C4-2B (cell line): ENCODE measurements at regions not wholly inside any gene's neighbourhood (a gene's known extent, or its start where the extent isn't known, plus 50 kb on each side); places are given as distances from the start of the nearest gene placed in this dataset.

Experiments used
- ZFX ChIP-seq: fragments of 450-650 bp; IDR thresholded peaks from 2 replicates; pipeline ENCODE4 v1.6.1; 2017
- TF ChIP-seq, protein P1 (sequence below): fragments of 450-650 bp; conservative IDR thresholded peaks from 2 replicates; pipeline ENCODE4 v1.5.1; 2017; ENCODE audit warnings: mild to moderate bottlenecking

DNA sequence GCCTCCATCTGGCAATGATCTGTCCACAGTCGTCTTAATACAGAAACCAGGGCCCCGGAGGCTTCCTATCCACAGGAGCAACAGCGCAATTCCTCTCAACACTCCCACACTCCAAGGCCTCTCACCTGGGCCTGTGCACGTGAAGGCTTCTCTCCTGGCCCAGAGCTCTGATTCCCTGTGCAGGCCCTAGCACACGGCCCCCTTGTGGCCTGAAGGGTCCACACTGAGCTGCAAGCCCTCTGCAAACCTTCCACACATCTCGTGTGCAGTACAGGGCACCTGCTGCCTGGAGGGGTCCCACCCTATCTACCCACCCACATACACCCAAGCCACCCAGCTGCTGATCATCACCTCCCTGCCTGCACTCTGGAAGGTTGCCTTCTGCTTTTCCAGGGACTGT lies 150.1 kb upstream of the NUDT10 start:
- TF ChIP-seq, protein P1, sequence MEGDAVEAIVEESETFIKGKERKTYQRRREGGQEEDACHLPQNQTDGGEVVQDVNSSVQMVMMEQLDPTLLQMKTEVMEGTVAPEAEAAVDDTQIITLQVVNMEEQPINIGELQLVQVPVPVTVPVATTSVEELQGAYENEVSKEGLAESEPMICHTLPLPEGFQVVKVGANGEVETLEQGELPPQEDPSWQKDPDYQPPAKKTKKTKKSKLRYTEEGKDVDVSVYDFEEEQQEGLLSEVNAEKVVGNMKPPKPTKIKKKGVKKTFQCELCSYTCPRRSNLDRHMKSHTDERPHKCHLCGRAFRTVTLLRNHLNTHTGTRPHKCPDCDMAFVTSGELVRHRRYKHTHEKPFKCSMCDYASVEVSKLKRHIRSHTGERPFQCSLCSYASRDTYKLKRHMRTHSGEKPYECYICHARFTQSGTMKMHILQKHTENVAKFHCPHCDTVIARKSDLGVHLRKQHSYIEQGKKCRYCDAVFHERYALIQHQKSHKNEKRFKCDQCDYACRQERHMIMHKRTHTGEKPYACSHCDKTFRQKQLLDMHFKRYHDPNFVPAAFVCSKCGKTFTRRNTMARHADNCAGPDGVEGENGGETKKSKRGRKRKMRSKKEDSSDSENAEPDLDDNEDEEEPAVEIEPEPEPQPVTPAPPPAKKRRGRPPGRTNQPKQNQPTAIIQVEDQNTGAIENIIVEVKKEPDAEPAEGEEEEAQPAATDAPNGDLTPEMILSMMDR: no peak
- TF ChIP-seq ZFX: no peak
